ENCODE measurements at regions not wholly inside any gene's neighbourhood (a gene's known extent, or its start where the extent isn't known, plus 50 kb on each side); places are given as distances from the start of the nearest gene placed in this dataset.

- TF ChIP-seq POLR2A (IDR thresholded peaks at IDR 0.05; ENCODE audit: low read length) (no peak), GATA1 (IDR thresholded peaks at IDR 0.05; ENCODE audit: low read depth, low read length) (no peak)
These were observed 86.9 kb upstream of the GORAB start for GRCh38 chr1:170445096-170445495.

Data from erythroblast (primary cell).